HG03045 (cell line): ENCODE measurements at regions not wholly inside any gene's neighbourhood (a gene's known extent, or its start where the extent isn't known, plus 50 kb on each side); places are given as distances from the start of the nearest gene placed in this dataset.
"Not testable (repeated sequence)": the region's sequence is repeated elsewhere in the genome, so short reads cannot be mapped to it uniquely, and the experiment has no call there.

Experiments
- ATAC-seq: cut with Tn5 transposase; IDR thresholded peaks from one replicate; pipeline ENCODE4 v1.9.1; 2021; ENCODE audit warnings: mild to moderate bottlenecking, moderate library complexity; ENCODE audit not compliant: unreplicated experiment

DNA sequence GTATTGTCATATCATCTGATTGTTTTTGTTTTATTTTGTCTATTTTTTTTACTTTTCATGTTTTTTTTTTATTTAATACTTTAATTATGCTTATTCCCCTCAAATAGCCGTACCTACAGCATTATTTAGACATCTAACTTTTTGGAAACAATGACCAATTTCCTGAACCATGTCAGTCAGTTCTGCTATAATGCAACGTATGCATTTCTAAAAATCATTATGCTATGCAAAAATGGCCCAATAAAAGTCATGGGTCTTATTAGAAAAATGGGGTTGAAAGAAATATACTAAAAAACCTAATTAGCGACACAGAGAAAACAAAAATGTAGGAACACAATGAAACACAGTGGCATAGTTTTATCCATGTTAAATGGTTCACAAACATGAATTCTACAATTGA is 1454.7 kb downstream of the GRIK2 start:
- ATAC-seq: no peak

DNA sequence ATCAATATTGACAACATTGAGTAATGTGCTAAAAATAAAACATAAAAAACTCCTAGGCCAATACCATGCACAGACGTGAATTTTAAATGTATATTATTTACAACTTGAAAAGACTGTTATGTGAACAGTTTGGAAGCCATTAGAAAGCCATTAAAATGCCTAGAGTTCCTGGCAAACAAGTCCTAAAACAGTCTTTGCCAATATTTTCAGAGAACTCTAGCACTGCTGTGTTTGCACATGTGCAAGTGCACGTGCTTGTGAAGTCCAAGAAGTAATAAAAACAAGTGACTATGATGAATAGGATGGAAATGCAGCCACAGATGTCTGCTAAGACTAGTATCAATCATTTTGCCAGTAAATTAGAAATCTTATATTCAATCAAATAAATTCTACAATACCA is 1447.6 kb downstream of the GRIK2 start:
- no peak for ATAC-seq

DNA sequence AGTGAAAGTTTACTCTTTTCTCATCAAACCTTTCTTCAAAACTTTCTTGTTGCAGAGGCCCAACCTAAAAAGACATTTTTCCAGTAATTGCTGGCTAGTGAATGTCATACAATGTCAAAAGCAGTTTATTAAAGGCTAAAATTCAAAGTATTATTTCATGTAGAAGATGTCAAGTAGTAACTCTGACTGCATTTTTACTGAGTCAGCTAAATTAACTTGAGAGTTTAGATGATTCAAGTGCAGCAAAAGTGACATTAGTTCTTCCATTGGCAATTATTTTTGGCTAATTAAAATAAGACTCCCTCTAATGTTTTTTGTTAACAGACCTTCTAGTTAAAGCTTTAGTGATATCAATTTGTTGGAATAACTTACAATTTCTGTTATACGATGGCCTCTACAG is 1438.5 kb downstream of the GRIK2 start:
- no peak for ATAC-seq

DNA sequence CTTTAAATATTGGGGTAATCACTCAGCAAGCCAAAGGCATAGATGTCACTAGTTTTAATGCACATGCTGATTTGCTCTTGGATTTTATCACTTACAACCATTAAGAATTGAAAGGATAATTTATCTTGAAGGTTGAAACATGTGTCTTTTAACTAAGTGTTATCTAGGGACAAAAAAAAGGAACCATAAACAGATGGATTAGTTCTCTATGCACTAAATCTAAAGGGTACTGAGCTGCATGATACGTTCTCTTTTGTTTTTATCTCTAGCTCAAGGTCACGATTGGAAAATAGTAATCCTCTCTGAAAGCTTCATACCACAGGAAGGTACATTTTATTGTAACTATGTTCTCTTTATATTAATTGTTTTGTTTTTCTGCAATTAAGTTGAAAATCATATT is 1426.6 kb downstream of the GRIK2 start:
- no peak for ATAC-seq

DNA sequence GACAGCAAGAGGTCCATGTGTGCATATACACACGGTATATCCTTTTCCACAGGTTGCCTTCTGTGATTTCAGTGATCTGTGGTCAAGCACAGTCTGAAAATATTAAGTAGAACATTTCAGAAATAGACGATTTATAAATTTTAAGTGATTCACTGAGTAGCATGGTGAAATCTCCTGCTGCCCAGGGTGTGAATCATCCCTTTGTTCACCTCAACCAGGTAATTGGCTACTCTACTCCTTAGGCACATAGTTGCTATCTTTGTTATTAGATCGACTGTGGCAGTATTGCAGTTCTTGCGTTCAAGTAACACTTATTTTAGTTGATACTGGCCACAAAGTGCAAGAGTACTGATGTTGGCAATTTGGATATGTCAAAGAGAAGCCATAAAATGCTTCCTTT is 1421.7 kb downstream of the GRIK2 start:
- no peak for ATAC-seq

DNA sequence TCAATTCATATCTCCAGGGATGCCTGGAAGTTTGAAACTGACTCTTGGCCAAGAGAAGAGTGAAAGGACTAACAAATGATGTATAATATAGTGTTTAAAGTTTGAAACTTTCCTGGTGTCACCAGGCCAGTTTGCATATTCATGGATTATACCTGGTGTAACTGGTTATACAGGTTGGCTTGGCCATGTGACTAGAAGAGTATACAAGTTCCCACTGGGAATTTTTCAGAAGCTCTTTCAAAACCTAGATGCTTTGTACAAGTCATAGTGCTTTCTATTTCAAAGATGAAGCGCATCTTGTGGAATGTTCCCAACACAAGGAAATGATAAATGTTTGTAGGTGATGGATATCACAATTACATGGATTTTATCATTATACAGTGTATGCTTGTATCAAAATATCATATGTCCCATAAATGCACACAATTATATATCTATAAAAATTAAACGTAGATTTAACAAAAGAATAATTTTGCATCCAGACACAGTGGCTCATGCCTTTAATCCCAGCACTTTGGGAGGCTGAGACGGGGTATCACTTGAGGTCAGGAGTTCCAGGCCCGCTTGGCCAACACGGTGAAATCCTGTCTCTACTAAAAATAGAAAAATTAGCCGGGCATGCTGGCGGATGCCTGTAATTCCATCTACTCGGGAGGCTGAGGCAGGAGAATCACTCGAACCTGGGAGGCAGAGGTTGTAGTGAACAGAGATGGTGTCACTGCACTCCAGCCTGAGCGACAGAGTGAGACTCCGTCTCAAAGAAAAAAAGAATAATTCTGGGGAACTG is 1420.2 kb downstream of the GRIK2 start:
- ATAC-seq: no peak

DNA sequence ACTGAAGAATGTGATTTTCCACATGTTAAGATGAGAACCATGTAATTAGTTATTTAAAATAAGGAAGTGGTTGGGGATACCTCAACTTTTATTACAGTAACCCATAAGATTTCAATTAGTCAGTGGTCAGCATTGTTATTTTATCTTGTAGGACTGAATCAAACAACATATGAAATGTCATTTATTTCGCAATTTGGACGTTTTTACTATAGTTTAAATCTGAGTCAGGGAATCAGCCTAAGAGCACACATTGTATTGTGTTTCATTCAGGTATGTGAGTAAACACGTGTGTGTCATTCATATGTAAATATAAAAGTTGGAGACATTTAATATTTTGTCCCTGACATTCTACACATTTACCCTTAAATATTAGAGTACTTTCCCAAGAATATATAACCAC is 1418.7 kb downstream of the GRIK2 start:
- ATAC-seq: no peak

DNA sequence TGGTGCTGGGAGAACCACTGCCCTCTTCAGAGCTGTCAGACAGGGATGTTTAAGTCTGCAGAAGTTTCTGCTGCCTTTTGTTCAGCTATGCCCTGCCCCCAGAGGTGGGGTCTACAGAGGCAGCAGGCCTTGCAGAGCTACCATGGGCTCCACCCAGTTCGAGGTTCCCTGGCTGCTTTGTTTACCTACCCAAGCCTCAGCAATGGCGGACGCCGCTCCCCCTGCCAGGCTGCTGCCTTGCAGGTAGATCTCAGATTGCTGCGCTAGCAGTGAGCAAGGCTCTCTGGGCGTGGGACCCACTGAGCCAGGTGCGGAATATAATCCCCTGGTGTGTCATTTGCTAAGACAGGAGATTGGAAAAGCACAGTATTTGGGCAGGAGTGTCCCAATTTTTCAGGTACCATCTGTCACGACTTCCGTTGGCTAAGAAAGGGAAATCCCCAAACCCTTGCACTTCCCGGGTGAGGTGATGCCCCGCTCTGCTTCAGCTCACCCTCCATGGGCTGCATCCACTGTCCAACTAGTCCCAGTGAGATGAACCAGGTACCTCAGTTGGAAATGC is 1415.5 kb downstream of the GRIK2 start:
- not testable (repeated sequence) for ATAC-seq

DNA sequence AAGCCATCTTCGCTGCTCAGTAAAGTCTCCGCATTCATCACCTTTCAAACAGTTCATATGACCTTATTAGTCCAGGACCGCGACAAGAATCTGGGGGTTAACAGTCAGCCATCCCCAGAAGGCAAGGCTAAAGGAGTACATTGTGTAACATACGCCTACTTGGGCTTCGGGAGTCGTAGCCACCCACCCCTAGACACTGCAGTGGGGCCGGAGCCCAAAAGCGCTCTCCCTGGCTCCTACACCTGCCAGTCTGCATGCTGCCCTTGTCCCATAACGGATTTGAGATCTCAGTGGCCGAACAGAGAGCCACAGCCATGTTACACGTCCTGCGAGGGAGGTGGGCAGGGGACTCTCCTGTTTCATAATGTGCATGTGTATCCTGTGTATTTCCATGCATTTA is 1405.5 kb downstream of the GRIK2 start:
- ATAC-seq: no peak

DNA sequence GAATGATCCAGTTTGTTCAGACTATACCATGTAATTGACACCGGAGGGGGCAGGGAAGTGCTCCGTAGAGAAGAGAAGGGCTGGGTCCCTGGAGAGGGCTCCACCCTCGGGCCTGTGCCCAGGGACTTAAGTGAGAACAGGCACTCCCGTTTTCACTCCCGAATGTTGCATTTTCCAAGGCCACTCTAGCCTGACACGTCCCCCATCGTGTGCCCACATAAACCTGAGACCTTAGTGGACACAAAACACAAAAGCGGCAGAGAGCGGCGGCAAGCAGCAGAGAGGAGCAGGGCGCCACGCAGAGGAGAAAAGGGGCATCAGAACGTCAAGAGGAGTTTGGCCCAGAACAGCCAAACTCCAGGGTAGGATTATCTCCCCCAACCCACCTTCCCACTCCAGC is 1405.1 kb downstream of the GRIK2 start:
- ATAC-seq: no peak

DNA sequence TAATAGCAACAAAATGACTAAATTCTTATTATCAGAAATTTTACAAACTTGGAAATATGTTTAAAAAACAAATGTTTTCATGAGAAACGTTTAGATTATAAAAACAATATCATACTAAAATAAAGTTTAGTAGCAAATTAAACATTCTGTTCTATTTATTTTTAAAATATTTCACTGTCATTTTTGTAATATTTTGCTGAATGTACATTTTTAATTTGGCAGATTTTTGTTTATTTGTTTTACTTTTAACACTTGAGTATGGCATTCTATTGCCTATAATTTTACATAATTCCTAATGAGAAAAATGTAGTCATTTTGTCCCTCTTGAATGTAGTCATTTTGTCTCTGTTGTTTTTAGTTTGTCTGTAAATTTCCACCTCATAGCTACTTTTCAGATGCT is 1400.2 kb downstream of the GRIK2 start:
- no peak for ATAC-seq

DNA sequence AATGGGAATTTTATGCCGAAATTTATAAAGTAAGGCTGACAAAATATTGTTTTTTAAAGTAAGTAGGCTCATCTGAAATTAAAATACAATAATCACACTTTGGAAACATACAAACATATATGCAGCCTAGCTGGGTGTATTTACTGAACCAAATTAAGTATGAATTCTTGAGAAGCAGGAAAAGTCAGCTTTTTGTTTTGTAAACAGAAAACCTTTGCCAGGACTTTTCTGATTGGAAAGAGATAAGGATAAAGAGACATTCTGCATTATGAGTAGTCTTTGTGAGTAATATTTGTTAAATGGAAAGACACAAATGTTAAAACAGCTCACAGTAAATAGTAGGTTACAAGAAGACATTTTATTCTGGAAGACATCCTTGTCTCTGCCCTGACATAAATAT is 1380.8 kb downstream of the GRIK2 start:
- ATAC-seq: no peak

DNA sequence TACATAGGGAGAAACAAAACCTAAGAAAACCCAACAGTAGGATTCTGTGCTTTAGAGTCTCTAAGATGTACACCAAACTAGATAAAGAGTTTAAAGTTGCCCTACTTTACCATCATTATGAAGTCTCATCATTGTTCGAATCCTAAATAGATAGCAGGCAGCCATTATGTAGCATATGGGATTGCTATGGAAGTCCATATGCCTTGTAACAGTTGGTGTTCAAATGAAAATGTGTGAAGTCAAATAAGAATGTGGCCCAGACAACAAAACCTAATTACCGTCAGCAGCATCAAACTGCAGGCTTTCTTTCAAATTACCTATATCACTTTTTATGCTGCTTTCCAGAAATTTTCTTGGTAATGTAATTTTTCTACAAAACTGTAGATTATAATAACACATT is 1380.1 kb downstream of the GRIK2 start:
- ATAC-seq: no peak

DNA sequence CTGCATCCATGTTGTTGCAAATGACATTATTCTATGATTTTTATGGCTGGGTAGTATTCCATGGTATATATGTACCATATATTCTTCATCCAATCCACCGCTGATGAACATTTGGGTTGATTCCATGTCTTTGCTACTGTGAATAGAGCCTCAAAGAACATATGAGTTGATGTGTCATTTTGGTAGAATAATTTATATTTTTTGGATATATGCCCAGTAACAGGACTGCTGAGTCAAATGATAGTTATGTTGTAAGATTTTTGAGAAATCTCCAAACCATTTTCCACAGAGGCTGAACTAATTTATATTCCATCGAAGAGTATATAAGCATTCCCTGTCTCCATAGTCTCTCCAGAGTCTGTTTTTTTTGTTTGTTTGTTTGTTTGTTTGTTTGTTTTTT is 1373.5 kb downstream of the GRIK2 start:
- no peak for ATAC-seq

DNA sequence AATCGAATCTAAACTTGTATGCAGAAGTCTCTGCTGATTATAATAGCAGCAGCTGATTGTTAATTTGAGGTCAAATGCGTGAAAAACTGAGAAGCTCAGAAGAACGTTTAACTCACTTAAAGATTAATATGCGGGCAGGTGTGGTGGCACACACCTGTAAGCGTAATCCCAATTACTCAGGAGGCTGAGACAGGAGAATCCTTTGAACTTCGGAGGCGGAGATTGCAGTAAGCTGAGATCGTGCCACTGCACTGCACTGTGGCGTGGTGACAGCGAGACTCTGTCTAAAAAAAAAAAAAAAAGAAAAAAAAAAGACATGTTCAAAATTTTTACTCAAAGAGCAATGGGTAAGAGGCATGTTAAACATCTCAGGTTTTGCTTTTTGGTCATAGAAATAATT is 1370.8 kb downstream of the GRIK2 start:
- ATAC-seq: no peak

DNA sequence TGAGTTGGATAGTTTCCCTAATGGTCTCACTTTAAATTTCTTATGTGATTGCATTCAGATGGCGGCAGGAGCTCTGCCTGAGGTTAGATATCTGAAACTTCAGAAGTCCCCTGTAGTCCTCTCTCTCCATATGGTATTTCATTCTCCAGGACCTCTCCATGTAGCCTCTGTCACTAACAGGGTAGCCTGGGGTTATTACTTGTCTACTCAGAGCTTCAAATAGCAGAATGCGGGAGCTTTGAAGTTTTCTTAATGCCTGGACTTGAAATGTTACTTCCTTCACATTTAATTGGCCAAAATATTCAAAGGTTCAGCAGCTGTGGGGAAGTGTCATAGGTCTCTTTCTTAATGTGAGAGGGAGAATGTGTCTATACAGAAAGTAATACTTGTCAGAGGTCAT is 1370.4 kb downstream of the GRIK2 start:
- no peak for ATAC-seq

DNA sequence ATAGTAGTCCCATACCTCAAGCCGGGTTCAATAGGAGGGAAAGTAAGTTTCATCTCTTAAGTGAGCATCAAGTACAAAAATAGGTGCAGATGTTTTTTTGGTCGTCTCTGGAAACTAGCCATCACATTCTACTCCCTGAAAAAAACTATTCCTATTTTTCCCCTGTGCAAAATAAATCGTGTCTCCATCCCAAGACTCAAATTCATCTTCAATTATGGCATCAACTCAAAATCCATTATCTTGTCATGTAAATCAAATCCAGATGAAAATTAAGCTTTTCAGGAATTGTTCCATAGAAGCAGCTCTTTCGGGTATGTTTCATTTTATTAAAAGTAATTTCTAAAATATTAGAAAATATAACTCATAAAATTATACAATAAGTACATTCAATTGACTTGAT is 1368.4 kb downstream of the GRIK2 start:
- no peak for ATAC-seq

DNA sequence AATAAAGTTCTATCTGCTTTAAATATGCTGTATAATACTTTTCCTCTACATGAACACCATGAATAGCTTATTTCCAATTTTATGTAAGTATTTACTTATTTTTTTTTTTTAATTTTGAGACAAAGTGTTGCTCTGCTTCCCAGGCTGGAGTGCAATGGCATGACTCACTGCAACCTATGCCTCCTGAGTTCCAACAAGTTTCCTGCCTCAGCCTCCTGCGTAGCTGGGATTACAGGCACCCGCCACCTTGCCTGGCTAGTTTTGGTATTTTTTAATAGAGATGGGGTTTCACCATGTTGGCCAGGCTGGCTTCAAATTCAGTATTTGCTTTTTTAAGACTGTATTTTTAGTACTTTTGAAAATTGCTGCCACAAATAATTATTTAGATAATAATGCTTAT is 1365.9 kb downstream of the GRIK2 start:
- no peak for ATAC-seq

DNA sequence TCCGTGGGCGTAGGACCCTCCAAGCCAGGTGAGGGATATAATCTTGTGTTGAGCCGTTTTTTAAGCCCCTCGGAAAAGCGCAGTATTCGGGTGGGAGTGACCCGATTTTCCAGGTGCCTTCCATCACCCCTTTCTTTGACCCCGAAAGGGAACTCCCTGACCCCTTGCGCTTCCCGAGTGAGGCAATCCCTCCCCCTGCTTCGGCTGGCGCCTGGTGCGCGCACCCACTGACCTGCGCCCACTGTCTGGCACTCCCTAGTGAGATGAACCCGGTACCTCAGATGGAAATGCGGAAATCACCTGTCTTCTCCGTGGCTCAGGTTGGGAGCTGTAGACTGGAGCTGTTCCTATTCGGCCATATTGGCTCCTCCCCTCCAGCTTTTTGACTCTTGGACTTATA is 1365.0 kb downstream of the GRIK2 start:
- ATAC-seq: not testable (repeated sequence)

DNA sequence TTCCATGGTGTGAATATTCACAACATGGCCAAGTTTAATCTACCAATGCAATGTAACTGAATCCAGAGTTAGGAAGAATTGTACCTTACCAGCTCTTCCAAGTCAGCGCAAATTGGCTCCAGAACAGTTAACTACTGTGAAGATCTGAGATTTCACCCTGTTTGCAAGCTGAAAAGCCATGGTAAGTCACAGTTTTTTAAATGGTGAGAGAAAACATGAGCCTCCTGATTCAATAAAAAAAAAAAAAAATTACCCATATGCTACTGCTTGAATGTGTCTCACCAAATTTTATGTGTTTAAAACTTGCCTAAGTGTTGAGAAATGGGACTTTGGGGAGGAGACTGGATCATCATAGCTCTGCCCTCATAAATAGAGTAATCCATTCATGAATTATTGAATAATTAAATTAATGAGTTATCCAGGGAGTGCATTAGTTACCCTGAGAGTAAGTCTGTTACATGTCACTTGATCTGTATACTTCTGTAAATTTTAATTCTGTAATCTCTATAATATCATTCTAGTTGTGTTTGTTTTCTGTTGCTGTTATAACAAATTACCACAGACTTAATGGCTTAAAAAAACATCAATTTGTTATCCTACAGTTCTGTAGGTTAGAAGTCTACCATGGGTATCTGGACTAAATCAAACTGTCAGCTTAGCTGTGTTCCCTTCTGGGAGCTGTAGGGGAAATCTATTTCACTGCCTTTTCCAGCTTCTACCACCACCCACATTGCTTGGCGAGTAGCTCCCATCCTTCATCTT is 1355.9 kb downstream of the GRIK2 start:
- no peak for ATAC-seq

DNA sequence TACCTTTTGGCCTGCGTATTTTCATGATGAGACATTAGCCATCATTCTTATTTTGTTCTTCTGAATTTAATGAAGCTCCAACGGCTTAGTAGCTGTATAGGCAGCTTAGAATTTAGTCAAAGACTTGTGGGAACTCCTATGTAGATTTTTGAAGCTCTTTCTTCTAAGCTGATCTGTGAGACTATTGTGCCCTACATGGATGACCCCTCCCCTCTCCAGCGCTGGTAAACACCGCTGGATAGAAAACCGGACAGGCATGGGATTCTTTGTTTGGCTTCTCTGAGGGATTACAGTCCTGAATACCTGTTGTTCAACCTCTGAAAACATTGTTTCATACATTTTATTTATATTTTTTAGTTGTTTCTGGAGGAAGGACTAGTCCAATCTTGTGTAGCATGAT is 1353.4 kb downstream of the GRIK2 start:
- no peak for ATAC-seq

DNA sequence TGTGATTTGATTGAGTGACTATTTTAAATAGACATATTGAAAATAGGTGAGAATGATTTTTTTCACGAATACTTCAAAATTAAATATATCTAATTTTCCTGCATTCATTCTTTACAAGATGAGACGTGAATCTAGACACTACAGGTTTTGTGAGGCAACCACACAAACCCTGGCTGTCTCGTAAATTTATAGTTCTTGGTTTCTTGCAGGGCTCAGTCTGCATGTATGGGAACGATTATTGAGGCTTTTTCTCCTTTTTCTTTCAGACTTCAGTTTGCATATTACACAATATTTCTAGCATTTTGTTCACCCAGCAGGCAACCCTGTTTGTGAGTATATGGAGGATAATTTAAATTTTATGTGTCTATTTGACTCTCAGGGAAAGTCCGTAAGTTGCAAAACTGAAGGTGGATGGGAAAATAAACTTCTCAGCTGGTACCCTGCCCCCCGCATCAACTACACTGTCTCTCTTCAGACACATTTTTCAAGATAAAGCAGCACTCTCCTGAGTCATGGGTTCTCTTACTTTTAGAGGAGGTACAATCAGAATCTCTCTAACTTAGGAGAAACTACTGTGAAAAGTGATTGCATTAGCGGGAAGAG is 1349.3 kb downstream of the GRIK2 start:
- ATAC-seq: no peak
